ENCODE measurements at regions not wholly inside any gene's neighbourhood (a gene's known extent, or its start where the extent isn't known, plus 50 kb on each side); places are given as distances from the start of the nearest gene placed in this dataset.

- no peak overlapping the region for H3K9ac ChIP-seq (ENCODE audit: low read length in 3 of 3)
- TF ChIP-seq, protein P1, sequence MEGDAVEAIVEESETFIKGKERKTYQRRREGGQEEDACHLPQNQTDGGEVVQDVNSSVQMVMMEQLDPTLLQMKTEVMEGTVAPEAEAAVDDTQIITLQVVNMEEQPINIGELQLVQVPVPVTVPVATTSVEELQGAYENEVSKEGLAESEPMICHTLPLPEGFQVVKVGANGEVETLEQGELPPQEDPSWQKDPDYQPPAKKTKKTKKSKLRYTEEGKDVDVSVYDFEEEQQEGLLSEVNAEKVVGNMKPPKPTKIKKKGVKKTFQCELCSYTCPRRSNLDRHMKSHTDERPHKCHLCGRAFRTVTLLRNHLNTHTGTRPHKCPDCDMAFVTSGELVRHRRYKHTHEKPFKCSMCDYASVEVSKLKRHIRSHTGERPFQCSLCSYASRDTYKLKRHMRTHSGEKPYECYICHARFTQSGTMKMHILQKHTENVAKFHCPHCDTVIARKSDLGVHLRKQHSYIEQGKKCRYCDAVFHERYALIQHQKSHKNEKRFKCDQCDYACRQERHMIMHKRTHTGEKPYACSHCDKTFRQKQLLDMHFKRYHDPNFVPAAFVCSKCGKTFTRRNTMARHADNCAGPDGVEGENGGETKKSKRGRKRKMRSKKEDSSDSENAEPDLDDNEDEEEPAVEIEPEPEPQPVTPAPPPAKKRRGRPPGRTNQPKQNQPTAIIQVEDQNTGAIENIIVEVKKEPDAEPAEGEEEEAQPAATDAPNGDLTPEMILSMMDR (IDR thresholded peaks at IDR 0.05; ENCODE audit: borderline replicate concordance, extremely low read depth, insufficient read depth) = no peak
- no peak overlapping the region for H3K27ac ChIP-seq (ENCODE audit: low read depth in 2 of 2, low read length in 2 of 2)
- H3K9me3 ChIP-seq (ENCODE audit: control insufficient read depth in 2 of 3, insufficient read depth in 1 of 3, low read length in 3 of 3) = no peaks in the 10 kb centered on the region
- intact Hi-C loops (cut with DNase I) = no loop called here
- no peaks in the 10 kb centered on the region for H3K27me3 ChIP-seq (ENCODE audit: control insufficient read depth, insufficient read depth, low read length)
- H3K4me3 ChIP-seq (ENCODE audit: low read length in 3 of 3) = no peak overlapping the region
- H3K4me1 ChIP-seq (ENCODE audit: control insufficient read depth in 2 of 3, insufficient read depth in 2 of 3, low read depth in 1 of 3, low read length in 3 of 3) = no peaks in the 10 kb centered on the region
- FAIRE-seq (no peak), DNase-seq (no peak)
- no peaks in the 10 kb centered on the region for H3K36me3 ChIP-seq (ENCODE audit: control insufficient read depth in 2 of 3, insufficient read depth in 3 of 3, low read length in 3 of 3)
Observed at GRCh38 chr20:60314727-60315126, 356.5 kb downstream of the CDH26 start.

- H3K4me3 ChIP-seq (ENCODE audit: low read length in 3 of 3) = no peak overlapping the region
- no peaks in the 10 kb centered on the region for H3K4me1 ChIP-seq (ENCODE audit: control insufficient read depth in 2 of 3, insufficient read depth in 2 of 3, low read depth in 1 of 3, low read length in 3 of 3)
- no peak for DNase-seq
- TF ChIP-seq, protein P1 (IDR thresholded peaks at IDR 0.05; ENCODE audit: borderline replicate concordance, extremely low read depth, insufficient read depth) = no peak
- no peak for FAIRE-seq
- H3K27ac ChIP-seq (ENCODE audit: low read depth in 2 of 2, low read length in 2 of 2) = no peak overlapping the region
- no peaks in the 10 kb centered on the region for H3K9me3 ChIP-seq (ENCODE audit: control insufficient read depth in 2 of 3, insufficient read depth in 1 of 3, low read length in 3 of 3)
- no peak overlapping the region for H3K9ac ChIP-seq (ENCODE audit: low read length in 3 of 3)
- H3K36me3 ChIP-seq (ENCODE audit: control insufficient read depth in 2 of 3, insufficient read depth in 3 of 3, low read length in 3 of 3) = no peaks in the 10 kb centered on the region
- no peaks in the 10 kb centered on the region for H3K27me3 ChIP-seq (ENCODE audit: control insufficient read depth, insufficient read depth, low read length)
- intact Hi-C loops (cut with DNase I) = no loop called here
Observed at GRCh38 chr20:60316476-60317158, 358.4 kb downstream of the CDH26 start.

DNA sequence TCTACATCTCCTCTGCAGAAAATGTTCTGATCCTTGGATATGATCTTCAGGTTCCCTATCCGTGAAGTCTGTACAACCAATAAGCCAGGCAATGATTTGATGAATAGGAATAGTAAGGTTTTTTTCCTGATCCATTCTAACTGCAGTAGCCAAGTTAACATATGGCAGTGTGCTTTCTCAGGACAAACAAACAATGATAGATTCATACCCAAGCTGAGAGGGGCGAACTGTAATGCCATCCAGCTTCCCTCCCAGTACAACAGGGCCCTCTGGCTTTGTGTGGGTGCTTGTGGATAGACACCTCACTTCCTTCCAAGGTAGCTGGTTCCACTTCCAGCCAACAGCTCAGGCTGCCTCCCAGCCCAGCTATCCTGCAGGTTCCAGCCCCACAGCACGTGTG is 359.2 kb downstream of the CDH26 start:
- no peak overlapping the region for H3K9ac ChIP-seq (ENCODE audit: low read length in 3 of 3)
- H3K36me3 ChIP-seq (ENCODE audit: control insufficient read depth in 2 of 3, insufficient read depth in 3 of 3, low read length in 3 of 3) = no peaks in the 10 kb centered on the region
- intact Hi-C loops (cut with DNase I) = no loop called here
- H3K4me1 ChIP-seq (ENCODE audit: control insufficient read depth in 2 of 3, insufficient read depth in 2 of 3, low read depth in 1 of 3, low read length in 3 of 3) = no peaks in the 10 kb centered on the region
- TF ChIP-seq, protein P1 (IDR thresholded peaks at IDR 0.05; ENCODE audit: borderline replicate concordance, extremely low read depth, insufficient read depth) = no peak
- no peak for DNase-seq
- no peak for FAIRE-seq
- no peak overlapping the region for H3K4me3 ChIP-seq (ENCODE audit: low read length in 3 of 3)
- H3K27ac ChIP-seq (ENCODE audit: low read depth in 2 of 2, low read length in 2 of 2) = no peak overlapping the region
- no peaks in the 10 kb centered on the region for H3K9me3 ChIP-seq (ENCODE audit: control insufficient read depth in 2 of 3, insufficient read depth in 1 of 3, low read length in 3 of 3)
- no peaks in the 10 kb centered on the region for H3K27me3 ChIP-seq (ENCODE audit: control insufficient read depth, insufficient read depth, low read length)

- Histone ChIP-seq H3K36me3 (ENCODE audit: control insufficient read depth in 2 of 3, insufficient read depth in 3 of 3, low read length in 3 of 3) (no peaks in the 10 kb centered on the region), H3K4me3 (ENCODE audit: low read length in 3 of 3) (no peak overlapping the region), H3K9ac (ENCODE audit: low read length in 3 of 3) (no peak overlapping the region), H3K27ac (ENCODE audit: low read depth in 2 of 2, low read length in 2 of 2) (no peak overlapping the region), H3K4me1 (ENCODE audit: control insufficient read depth in 2 of 3, insufficient read depth in 2 of 3, low read depth in 1 of 3, low read length in 3 of 3) (no peaks in the 10 kb centered on the region), H3K27me3 (ENCODE audit: control insufficient read depth, insufficient read depth, low read length) (no peaks in the 10 kb centered on the region), H3K9me3 (ENCODE audit: control insufficient read depth in 2 of 3, insufficient read depth in 1 of 3, low read length in 3 of 3) (no peaks in the 10 kb centered on the region)
- DNase-seq = peak in 3 of 5 donors; percentile 39 to 78 (median 67)
- FAIRE-seq = no peak
- TF ChIP-seq, protein P1 (IDR thresholded peaks at IDR 0.05; ENCODE audit: borderline replicate concordance, extremely low read depth, insufficient read depth) = no peak
- intact Hi-C loops (cut with DNase I) = no loop called here
Observed at GRCh38 chr20:60321601-60322000, 363.4 kb downstream of the CDH26 start.

Data from kidney (tissue), 13 donors.